Panc1 (cell line): ENCODE measurements at regions not wholly inside any gene's neighbourhood (a gene's known extent, or its start where the extent isn't known, plus 50 kb on each side); places are given as distances from the start of the nearest gene placed in this dataset.

Experiments
- ATAC-seq: fragments of 200-7000 bp; cut with Tn5 transposase; 2 replicates; pipeline ENCODE4 v1.9.1; 2020; ENCODE audit warnings: mild to moderate bottlenecking, moderate library complexity
- BruUV-seq: library from RNA; stranded (reverse); fragments of 400-500 nt; replicated peaks from 2 replicates; lab custom pipeline; 2021; lab: Mats Ljungman, UMichigan
- CTCF ChIA-PET: fragments of 300-600 bp; sonication (Branson Sonifier 250); formaldehyde crosslinking; loops from one replicate; lab custom pipeline; 2022; ENCODE audit warnings: antibody characterized with exemption; lab: Charles Lee
- POLR2A ChIA-PET: fragments of 300-600 bp; sonication (Branson Sonifier 250); formaldehyde crosslinking; loops from one replicate; lab custom pipeline; 2022; ENCODE audit warnings: antibody characterized with exemption; lab: Charles Lee
- DNase-seq: peaks from one replicate; pipeline ENCODE4 v3.0.0-alpha.2; 2010; ENCODE audit warnings: low read depth, low spot score
- H3K27ac ChIP-seq: 2 replicates; pipeline ENCODE4 v1.5.1; 2011; ENCODE audit warnings: mild to moderate bottlenecking, low read length, inconsistent platforms
- H3K27me3 ChIP-seq: fragments of 200-500 bp; sonication (Bioruptor generic); 2 replicates; pipeline ENCODE4 v1.6.0; 2014; ENCODE audit warnings: low read length, inconsistent platforms; ENCODE audit not compliant: control insufficient read depth, insufficient read depth
- H3K36me3 ChIP-seq: fragments of 200-500 bp; sonication (Bioruptor generic); 2 replicates; pipeline ENCODE4 v1.5.1; 2014; ENCODE audit warnings: inconsistent platforms, mild to moderate bottlenecking, low read length, moderate library complexity; ENCODE audit not compliant: control insufficient read depth, insufficient read depth
- H3K4me1 ChIP-seq: 2 replicates; pipeline ENCODE4 v1.5.1; 2011; ENCODE audit warnings: inconsistent platforms, mild to moderate bottlenecking, low read length, moderate library complexity; ENCODE audit not compliant: control insufficient read depth, insufficient read depth
- H3K4me3 ChIP-seq, 2 experiments: 2 replicates each; pipeline ENCODE4 v1.5.1; 2011 to 2012; ENCODE audit warnings: low read depth in 2 of 2, low read length in 2 of 2, mild to moderate bottlenecking in 2 of 2, inconsistent platforms in 1 of 2, moderate library complexity in 1 of 2
- H3K9me3 ChIP-seq: fragments of 200-500 bp; sonication (Bioruptor generic); 2 replicates; pipeline ENCODE4 v1.5.1; 2014; ENCODE audit warnings: low read depth, mild to moderate bottlenecking, inconsistent platforms, low read length, moderate library complexity; ENCODE audit not compliant: control insufficient read depth, insufficient read depth
- POLR2AphosphoS5 ChIP-seq: IDR thresholded peaks from 2 replicates; pipeline ENCODE4 v1.6.1; 2012; ENCODE audit warnings: mild to moderate bottlenecking, low read depth, low read length, moderate library complexity
- SIN3A ChIP-seq: IDR thresholded peaks from 2 replicates; pipeline ENCODE4 v1.6.1; 2012; ENCODE audit warnings: low read depth, mild to moderate bottlenecking, low read length, moderate library complexity, borderline replicate concordance; ENCODE audit not compliant: insufficient read depth
- TCF7L2 ChIP-seq: IDR thresholded peaks from 2 replicates; pipeline ENCODE4 v1.6.1; 2011; ENCODE audit warnings: mild to moderate bottlenecking, low read depth, low read length, inconsistent platforms
- in situ Hi-C: cut with HindIII; loops from 2 replicates; pipeline ENCODE4 v1.10.0; 2016; ENCODE audit warnings: low sequenced_read_pairs, low pct_unique_long_range_greater_than_20kb
- intact Hi-C: fragments of 100-400 bp; cut with micrococcal nuclease; formaldehyde crosslinking; loops from one replicate; pipeline ENCODE4 v1.10.0; 2022; ENCODE audit not compliant: unreplicated experiment
- TF ChIP-seq, protein P1 (sequence below), 2 experiments: IDR thresholded peaks; 2 replicates each; pipeline ENCODE4 v1.6.1; 2011 to 2012; ENCODE audit warnings: low read depth in 2 of 2, control low read depth in 1 of 2, low read length in 1 of 2, mild to moderate bottlenecking in 1 of 2, moderate library complexity in 1 of 2; ENCODE audit not compliant: insufficient read depth in 1 of 2
- TF ChIP-seq, protein P2 (sequence below): fragments of 450-650 bp; IDR thresholded peaks from 2 replicates; pipeline ENCODE4 v1.5.1; 2017; ENCODE audit warnings: mild to moderate bottlenecking

DNA sequence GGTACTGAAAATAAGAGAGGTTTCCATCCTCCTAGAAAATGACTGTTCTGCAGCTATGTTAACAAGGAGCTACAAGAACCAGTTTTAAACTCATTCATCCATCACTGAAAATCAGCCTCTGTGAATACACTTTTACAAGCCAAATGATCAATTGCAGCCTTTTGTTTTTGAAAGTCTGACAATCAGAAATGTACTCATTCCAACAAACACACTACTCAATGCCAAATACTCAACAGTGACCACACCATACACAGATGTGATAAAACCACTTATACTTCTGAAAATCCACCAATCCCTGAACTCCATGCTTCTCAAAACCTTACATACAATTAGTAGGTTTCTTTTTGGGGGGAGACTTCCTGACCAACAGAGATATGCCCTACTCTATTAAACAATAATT lies 663.9 kb upstream of the CHAC2 start:
- Histone ChIP-seq H3K4me3 (no peak overlapping the region), H3K27me3 (no peaks in the 10 kb centered on the region), H3K4me1 (no peaks in the 10 kb centered on the region), H3K9me3 (no peaks in the 10 kb centered on the region), H3K36me3 (no peaks in the 10 kb centered on the region), H3K27ac (no peak overlapping the region)
- ATAC-seq (no peak), DNase-seq (no peak)
- in situ Hi-C loops (no loop called here), intact Hi-C loops (no loop called here)
- BruUV-seq: no TSS peak
- ChIA-PET CTCF (no interaction called here), POLR2A (no interaction called here)
- TF ChIP-seq SIN3A (no peak), POLR2AphosphoS5 (no peak), TCF7L2 (no peak)
- TF ChIP-seq, protein P1, sequence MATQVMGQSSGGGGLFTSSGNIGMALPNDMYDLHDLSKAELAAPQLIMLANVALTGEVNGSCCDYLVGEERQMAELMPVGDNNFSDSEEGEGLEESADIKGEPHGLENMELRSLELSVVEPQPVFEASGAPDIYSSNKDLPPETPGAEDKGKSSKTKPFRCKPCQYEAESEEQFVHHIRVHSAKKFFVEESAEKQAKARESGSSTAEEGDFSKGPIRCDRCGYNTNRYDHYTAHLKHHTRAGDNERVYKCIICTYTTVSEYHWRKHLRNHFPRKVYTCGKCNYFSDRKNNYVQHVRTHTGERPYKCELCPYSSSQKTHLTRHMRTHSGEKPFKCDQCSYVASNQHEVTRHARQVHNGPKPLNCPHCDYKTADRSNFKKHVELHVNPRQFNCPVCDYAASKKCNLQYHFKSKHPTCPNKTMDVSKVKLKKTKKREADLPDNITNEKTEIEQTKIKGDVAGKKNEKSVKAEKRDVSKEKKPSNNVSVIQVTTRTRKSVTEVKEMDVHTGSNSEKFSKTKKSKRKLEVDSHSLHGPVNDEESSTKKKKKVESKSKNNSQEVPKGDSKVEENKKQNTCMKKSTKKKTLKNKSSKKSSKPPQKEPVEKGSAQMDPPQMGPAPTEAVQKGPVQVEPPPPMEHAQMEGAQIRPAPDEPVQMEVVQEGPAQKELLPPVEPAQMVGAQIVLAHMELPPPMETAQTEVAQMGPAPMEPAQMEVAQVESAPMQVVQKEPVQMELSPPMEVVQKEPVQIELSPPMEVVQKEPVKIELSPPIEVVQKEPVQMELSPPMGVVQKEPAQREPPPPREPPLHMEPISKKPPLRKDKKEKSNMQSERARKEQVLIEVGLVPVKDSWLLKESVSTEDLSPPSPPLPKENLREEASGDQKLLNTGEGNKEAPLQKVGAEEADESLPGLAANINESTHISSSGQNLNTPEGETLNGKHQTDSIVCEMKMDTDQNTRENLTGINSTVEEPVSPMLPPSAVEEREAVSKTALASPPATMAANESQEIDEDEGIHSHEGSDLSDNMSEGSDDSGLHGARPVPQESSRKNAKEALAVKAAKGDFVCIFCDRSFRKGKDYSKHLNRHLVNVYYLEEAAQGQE (IDR thresholded peaks at IDR 0.05; ENCODE audit: insufficient read depth in 1 of 2, low read depth in 2 of 2, low read length in 1 of 2): no peak
- TF ChIP-seq, protein P2, sequence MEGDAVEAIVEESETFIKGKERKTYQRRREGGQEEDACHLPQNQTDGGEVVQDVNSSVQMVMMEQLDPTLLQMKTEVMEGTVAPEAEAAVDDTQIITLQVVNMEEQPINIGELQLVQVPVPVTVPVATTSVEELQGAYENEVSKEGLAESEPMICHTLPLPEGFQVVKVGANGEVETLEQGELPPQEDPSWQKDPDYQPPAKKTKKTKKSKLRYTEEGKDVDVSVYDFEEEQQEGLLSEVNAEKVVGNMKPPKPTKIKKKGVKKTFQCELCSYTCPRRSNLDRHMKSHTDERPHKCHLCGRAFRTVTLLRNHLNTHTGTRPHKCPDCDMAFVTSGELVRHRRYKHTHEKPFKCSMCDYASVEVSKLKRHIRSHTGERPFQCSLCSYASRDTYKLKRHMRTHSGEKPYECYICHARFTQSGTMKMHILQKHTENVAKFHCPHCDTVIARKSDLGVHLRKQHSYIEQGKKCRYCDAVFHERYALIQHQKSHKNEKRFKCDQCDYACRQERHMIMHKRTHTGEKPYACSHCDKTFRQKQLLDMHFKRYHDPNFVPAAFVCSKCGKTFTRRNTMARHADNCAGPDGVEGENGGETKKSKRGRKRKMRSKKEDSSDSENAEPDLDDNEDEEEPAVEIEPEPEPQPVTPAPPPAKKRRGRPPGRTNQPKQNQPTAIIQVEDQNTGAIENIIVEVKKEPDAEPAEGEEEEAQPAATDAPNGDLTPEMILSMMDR: no peak

DNA sequence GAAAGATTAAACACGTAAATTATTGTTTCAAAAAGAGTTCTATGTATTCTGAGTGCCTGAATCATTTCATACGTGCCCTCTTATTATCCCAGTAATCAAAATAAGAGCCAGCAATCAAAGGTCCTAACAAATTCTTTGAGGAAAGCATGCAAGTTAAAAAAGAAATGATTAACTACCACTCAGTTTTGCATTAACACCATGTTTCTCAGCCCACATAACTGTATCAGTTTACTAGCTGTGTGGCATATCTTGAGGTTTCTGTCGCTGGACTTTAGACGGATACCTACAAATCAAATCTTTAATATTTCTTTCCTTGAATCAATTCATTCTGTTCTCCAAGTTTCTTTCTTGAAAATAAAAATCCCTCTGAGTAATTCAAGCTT lies 668.9 kb upstream of the CHAC2 start:
- ATAC-seq (no peak), DNase-seq (no peak)
- in situ Hi-C loops (no loop called here), intact Hi-C loops (no loop called here)
- H3K27ac ChIP-seq: no peak overlapping the region
- H3K27me3 ChIP-seq: no peaks in the 10 kb centered on the region
- H3K9me3 ChIP-seq: no peaks in the 10 kb centered on the region
- H3K36me3 ChIP-seq: no peaks in the 10 kb centered on the region
- H3K4me3 ChIP-seq: no peak overlapping the region
- BruUV-seq: no TSS peak
- TF ChIP-seq, protein P1 (IDR thresholded peaks at IDR 0.05; ENCODE audit: insufficient read depth in 1 of 2, low read depth in 2 of 2, low read length in 1 of 2): no peak
- no peak for TF ChIP-seq POLR2AphosphoS5
- TF ChIP-seq SIN3A: no peak
- TF ChIP-seq, protein P2: no peak
- TF ChIP-seq TCF7L2: no peak
- POLR2A ChIA-PET: no interaction called here
- CTCF ChIA-PET: no interaction called here
- H3K4me1 ChIP-seq: no peaks in the 10 kb centered on the region
